Effector memory CD4-positive, alpha-beta T cell (primary cell): ENCODE measurements at regions not wholly inside any gene's neighbourhood (a gene's known extent, or its start where the extent isn't known, plus 50 kb on each side); places are given as distances from the start of the nearest gene placed in this dataset.
"Not testable (repeated sequence)": the region's sequence is repeated elsewhere in the genome, so short reads cannot be mapped to it uniquely, and the experiment has no call there.

ENCODE experiments used
- DNase-seq, 3 donors: peaks; one replicate each; pipeline ENCODE4 v3.0.0-alpha.2; 2020
- H3K27ac ChIP-seq: 2 replicates; pipeline ENCODE4 v1.7.0; 2013; ENCODE audit warnings: mild to moderate bottlenecking, low read length, moderate library complexity; ENCODE audit not compliant: insufficient read depth, poor library complexity, severe bottlenecking
- H3K27me3 ChIP-seq: replicated peaks from 2 replicates; pipeline ENCODE4 v1.7.0; 2013; ENCODE audit warnings: mild to moderate bottlenecking, low read length; ENCODE audit not compliant: insufficient read depth, control insufficient read depth, poor library complexity, severe bottlenecking
- H3K36me3 ChIP-seq: 2 replicates; pipeline ENCODE4 v1.7.0; 2013; ENCODE audit warnings: mild to moderate bottlenecking, low read length, moderate library complexity; ENCODE audit not compliant: control insufficient read depth, insufficient read depth
- H3K4me1 ChIP-seq: 2 replicates; pipeline ENCODE4 v1.7.0; 2013; ENCODE audit warnings: low read length, mild to moderate bottlenecking; ENCODE audit not compliant: control insufficient read depth, insufficient read depth, poor library complexity, severe bottlenecking
- H3K4me3 ChIP-seq: 2 replicates; pipeline ENCODE4 v1.7.0; 2013; ENCODE audit warnings: low read length, low read depth, mild to moderate bottlenecking; ENCODE audit not compliant: insufficient read depth, poor library complexity, severe bottlenecking
- H3K9me3 ChIP-seq: 2 replicates; pipeline ENCODE4 v1.7.0; 2013; ENCODE audit warnings: mild to moderate bottlenecking, low read length, moderate library complexity; ENCODE audit not compliant: control insufficient read depth

DNA sequence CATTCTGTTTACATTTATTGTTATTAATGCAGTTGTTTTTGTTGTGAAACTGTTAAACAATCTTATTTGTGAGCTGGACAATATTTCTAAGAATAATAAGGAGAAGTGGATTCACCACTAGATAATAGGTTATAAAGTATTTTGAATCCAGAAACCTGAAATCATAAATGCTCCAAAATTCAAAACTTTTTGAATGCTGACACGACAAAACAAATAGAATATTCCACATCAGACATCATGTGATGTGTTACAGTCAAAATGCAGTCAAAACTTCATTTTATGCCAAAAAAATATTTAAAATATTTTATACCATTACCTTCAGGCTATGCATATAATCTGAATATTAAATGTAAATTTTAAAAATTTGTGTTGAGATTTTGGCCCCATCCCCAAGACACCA, 1321.4 kb downstream of the SLITRK1 start:
- DNase-seq = no peak
- H3K27me3 ChIP-seq = no peaks in the 10 kb centered on the region
- no peaks in the 10 kb centered on the region for H3K4me1 ChIP-seq
- no peaks in the 10 kb centered on the region for H3K9me3 ChIP-seq
- H3K36me3 ChIP-seq = no peaks in the 10 kb centered on the region
- no peak overlapping the region for H3K27ac ChIP-seq
- no peak overlapping the region for H3K4me3 ChIP-seq

DNA sequence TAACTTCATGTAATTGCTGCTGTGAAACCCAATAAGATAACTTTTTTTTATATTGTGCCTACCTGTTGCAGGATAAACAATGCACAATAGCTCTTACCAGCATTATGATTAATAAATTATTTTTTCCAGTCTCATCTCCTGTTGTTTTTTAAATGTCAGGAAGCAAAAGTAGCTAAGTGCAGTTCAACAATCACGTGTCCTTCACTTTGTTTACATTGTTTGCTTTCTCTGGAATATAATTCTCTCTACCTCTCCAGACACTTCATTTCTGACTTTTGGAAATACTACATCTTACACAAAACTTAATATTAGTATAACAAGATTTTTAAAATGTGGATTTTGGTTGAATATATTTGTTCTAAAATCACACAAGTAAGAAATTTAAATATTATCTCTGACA, 1359.4 kb downstream of the SLITRK1 start:
- H3K4me1 ChIP-seq = no peaks in the 10 kb centered on the region
- H3K4me3 ChIP-seq = no peak overlapping the region
- H3K27me3 ChIP-seq = no peaks in the 10 kb centered on the region
- no peak overlapping the region for H3K27ac ChIP-seq
- H3K36me3 ChIP-seq = no peaks in the 10 kb centered on the region
- no peaks in the 10 kb centered on the region for H3K9me3 ChIP-seq
- no peak for DNase-seq

DNA sequence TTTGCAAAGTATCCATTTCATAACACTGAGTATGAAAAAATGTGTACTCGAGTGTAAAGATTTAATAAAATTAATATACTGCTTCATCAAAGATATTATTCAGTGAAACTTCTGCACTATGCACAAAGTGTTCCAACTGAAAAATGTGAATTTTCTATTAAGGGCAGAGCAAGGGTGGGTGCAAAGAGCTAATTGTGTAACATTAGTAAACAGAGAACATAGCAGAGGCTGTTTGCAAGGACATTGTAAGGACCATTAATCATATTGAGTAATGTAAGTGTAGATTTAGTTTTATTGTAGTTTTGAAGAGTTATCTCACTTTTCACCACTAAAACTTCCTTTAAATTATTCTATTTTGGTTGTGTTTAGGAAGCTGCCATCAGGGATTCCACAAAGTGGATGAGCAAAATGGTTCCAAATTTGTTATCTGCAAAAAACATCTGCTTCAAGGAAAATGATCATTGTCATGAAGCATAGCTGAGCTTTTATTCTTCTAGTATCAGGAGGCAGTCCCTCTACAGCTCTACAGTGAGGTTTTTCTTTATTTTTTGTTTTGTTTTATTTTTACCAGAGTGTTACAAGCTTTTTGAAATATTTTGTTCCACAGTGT, 1375.4 kb downstream of the SLITRK1 start:
- Histone ChIP-seq H3K9me3 (no peaks in the 10 kb centered on the region), H3K27ac (no peak overlapping the region)
- DNase-seq = no peak

DNA sequence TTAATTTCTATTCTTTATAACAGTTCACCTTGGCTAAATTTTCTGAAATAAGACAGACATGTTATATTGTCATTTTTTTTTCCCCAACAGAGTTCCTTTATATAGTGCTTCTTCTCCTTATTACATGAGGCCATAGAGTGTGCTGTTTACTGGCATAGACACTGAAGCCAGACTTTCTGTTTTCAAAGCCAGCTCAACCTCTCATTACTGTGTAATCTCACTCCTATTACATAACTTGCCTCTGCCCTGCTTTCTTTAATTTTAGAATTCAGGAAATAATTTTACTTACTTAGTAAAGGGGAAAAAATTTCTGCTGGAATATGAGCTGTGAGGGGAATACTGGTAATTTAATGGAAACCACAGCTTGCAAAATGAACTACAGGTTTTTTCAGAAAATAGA, 1380.4 kb downstream of the SLITRK1 start:
- no peak overlapping the region for H3K4me3 ChIP-seq
- H3K9me3 ChIP-seq = no peaks in the 10 kb centered on the region
- no peak overlapping the region for H3K27ac ChIP-seq
- no peaks in the 10 kb centered on the region for H3K27me3 ChIP-seq
- no peaks in the 10 kb centered on the region for H3K4me1 ChIP-seq
- no peaks in the 10 kb centered on the region for H3K36me3 ChIP-seq
- no peak for DNase-seq

More for the DNA sequence above, 1375.4 kb downstream of the SLITRK1 start:
- H3K27me3 ChIP-seq = no peaks in the 10 kb centered on the region
- no peak overlapping the region for H3K4me3 ChIP-seq
- no peaks in the 10 kb centered on the region for H3K36me3 ChIP-seq
- no peaks in the 10 kb centered on the region for H3K4me1 ChIP-seq

DNA sequence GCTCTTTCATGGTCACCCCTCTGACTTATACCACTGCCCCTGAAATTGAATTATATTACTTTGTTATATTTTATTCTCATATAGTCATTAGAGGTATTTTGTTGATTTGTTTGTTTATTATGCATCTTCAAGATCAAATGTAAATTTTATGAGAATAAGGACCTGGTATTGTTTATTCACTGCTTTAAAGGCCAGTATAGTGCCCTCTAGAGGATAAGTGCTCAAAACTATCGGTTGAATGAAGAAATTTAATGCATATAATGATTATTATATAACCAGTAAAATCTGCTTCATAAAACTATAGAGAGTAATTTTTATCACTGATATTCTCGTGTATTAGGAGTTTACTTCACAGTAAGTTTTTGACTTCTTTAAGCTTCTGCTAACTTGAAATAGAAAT, 1401.9 kb downstream of the SLITRK1 start:
- DNase-seq = no peak
- Histone ChIP-seq H3K27me3 (no peaks in the 10 kb centered on the region), H3K9me3 (no peaks in the 10 kb centered on the region), H3K36me3 (no peaks in the 10 kb centered on the region), H3K27ac (no peak overlapping the region), H3K4me3 (no peak overlapping the region), H3K4me1 (no peaks in the 10 kb centered on the region)

DNA sequence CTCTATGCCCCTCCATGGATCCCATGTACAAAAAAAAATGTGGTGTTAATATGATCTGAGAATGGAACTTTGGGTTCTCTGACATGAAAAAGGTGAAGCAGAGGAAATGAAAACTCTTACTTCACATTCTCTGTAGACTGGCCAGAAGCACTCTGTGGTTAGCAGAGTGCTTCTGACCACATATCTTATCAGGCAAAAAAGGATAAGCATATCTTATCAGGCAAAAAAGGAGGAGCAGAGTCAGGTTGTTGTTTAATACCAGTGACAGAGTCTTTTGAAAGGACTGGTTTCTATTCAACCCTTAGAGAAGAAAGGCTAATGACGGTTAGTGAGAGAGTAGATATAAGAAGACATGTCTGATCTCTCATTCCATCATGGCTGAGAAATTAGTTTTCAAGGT, 1404.8 kb downstream of the SLITRK1 start:
- Histone ChIP-seq H3K4me3 (no peak overlapping the region), H3K4me1 (no peaks in the 10 kb centered on the region), H3K27ac (no peak overlapping the region), H3K9me3 (no peaks in the 10 kb centered on the region), H3K27me3 (no peaks in the 10 kb centered on the region), H3K36me3 (no peaks in the 10 kb centered on the region)
- no peak for DNase-seq

DNA sequence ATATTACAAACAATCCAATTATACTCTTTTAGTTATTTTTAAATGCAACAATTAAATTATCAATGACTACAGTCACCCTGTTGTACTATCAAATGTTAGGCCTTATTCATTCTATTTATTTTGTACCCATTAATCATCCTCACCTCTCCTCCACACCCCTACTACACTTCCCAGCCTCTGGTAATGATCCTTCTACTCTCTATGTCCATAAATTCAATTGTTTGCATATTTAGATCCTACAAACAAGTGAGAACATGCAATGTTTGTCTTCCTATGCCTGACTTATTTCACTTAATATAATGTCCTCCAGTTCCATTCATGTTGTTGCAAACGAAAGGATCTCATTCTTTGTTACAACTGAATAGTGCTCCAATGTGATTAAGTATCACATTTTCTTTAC, 1414.6 kb downstream of the SLITRK1 start:
- no peaks in the 10 kb centered on the region for H3K9me3 ChIP-seq
- no peak overlapping the region for H3K4me3 ChIP-seq
- H3K27ac ChIP-seq = no peak overlapping the region
- DNase-seq = no peak
- H3K27me3 ChIP-seq = no peaks in the 10 kb centered on the region
- H3K4me1 ChIP-seq = no peaks in the 10 kb centered on the region
- no peaks in the 10 kb centered on the region for H3K36me3 ChIP-seq

DNA sequence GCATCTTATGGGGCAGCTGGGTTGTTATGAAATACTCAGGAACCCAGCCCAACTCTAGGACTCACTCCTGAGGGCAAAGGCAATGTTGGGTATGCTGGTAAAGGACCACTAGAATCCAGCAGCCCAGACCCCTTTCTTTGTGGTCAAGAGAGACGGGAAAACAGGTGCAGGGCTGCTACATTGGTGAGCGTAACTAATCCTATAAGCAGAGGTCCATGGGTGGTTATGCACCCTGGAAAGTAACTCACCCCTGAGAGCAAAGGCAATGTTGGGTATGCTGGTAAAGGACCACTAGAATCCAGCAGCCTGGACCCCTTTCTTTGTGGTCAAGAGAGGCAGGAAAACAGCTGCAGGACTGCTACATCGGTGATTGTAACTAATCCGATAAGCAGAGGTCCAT, 1422.7 kb downstream of the SLITRK1 start:
- not testable (repeated sequence) for H3K36me3 ChIP-seq, H3K4me3 ChIP-seq, DNase-seq, H3K27me3 ChIP-seq, H3K4me1 ChIP-seq, H3K9me3 ChIP-seq, H3K27ac ChIP-seq

DNA sequence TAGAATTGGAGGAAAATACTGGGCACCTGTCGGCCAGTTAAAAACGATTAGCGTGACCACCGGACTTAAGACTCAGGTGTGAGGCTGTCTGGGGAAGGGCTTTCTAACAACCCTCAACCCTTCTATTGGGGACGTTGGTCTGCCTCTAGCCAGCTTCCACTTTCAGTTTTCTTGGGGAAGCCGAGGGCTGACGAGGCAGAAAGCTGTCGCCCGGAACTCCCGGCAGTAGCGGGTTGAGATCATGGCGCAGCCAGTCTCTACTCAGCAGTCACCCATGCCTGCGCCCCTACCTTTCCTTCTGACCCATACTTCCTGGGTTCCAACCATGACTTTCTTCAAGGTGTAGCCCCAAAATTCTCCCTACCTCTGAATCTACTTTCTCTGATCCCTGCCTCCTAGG, 1424.1 kb downstream of the SLITRK1 start:
- no peak overlapping the region for H3K4me3 ChIP-seq
- H3K27ac ChIP-seq = no peak overlapping the region
- no peaks in the 10 kb centered on the region for H3K9me3 ChIP-seq
- H3K36me3 ChIP-seq = no peaks in the 10 kb centered on the region
- no peaks in the 10 kb centered on the region for H3K4me1 ChIP-seq
- H3K27me3 ChIP-seq = no peaks in the 10 kb centered on the region
- no peak for DNase-seq

DNA sequence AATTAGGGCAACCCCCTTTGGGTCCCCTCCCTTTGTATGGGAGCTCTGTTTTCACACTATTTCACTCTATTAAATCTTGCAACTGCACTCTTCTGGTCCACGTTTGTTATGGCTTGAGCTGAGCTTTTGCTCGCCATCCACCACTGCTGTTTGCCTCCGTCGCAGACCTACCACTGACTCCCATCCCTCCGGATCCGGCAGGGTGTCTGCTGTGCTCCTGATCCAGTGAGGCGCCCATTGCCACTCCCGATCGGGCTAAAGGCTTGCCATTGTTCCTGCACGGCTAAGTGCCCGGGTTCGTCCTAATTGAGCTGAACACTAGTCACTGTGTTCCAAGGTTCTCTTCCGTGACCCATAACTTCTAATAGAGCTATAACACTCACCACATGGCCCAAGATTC, 1424.7 kb downstream of the SLITRK1 start:
- H3K36me3 ChIP-seq, H3K4me1 ChIP-seq, DNase-seq, H3K27ac ChIP-seq, H3K27me3 ChIP-seq, H3K9me3 ChIP-seq, H3K4me3 ChIP-seq: not testable (repeated sequence)
